SK-N-SH (cell line): ENCODE measurements at regions not wholly inside any gene's neighbourhood (a gene's known extent, or its start where the extent isn't known, plus 50 kb on each side); places are given as distances from the start of the nearest gene placed in this dataset.

Experiments
- CTCF ChIA-PET: fragments of 300-600, 350-600 bp; formaldehyde crosslinking; extraction: SDS; loops from one replicate; lab custom pipeline; 2021; lab: Yijun Ruan, JAX
- POLR2A ChIA-PET: fragments of 350-600 bp; sonication (Branson Sonifier 250); formaldehyde crosslinking; extraction: SDS; loops from one replicate; lab custom pipeline; 2020; ENCODE audit warnings: antibody characterized with exemption, inconsistent platforms; lab: Yijun Ruan, JAX
- DNase-seq: peaks from one replicate; pipeline ENCODE4 v3.0.0; 2012
- H2AFZ ChIP-seq: fragments of 200-600 bp; sonication (generic); 2 replicates; pipeline ENCODE4 v1.8.1; 2016; ENCODE audit warnings: antibody characterized with exemption, mild to moderate bottlenecking, low read depth
- H3F3A ChIP-seq: fragments of 200-600 bp; sonication (generic); replicated peaks from 2 replicates; pipeline ENCODE3; 2016; ENCODE audit warnings: antibody characterized with exemption, mild to moderate bottlenecking; ENCODE audit not compliant: insufficient read depth
- H3K27ac ChIP-seq, 2 experiments: fragments of 200-500 bp in 1 of 2; fragments of 200-600 bp in 1 of 2; sonication (Bioruptor generic) in 1 of 2; sonication (generic), shearing (Covaris generic) in 1 of 2; 2 replicates each; pipeline versions ENCODE4 v1.5.1 to v1.6.1; 2014 to 2016; ENCODE audit warnings: low read depth in 2 of 2, inconsistent platforms in 1 of 2, low read length in 1 of 2, mild to moderate bottlenecking in 1 of 2, mixed read lengths in 1 of 2
- H3K27me3 ChIP-seq: fragments of 200-600 bp; sonication (generic), shearing (Covaris generic); 2 replicates; pipeline ENCODE4 v1.6.1; 2016; ENCODE audit warnings: mixed run types; ENCODE audit not compliant: insufficient read depth
- H3K36me3 ChIP-seq, 2 experiments: fragments of 200-500 bp in 1 of 2; fragments of 200-600 bp in 1 of 2; sonication (Bioruptor generic) in 1 of 2; sonication (generic) in 1 of 2; replicated peaks in 1 of 2; 2 replicates each; pipeline versions ENCODE3 to v1.5.1; 2014 to 2016; ENCODE audit warnings: low read length in 1 of 2, mild to moderate bottlenecking in 1 of 2; ENCODE audit not compliant: insufficient read depth in 2 of 2, control insufficient read depth in 1 of 2
- H3K4me1 ChIP-seq, 2 experiments: fragments of 200-500 bp in 1 of 2; fragments of 200-600 bp in 1 of 2; sonication (Bioruptor generic) in 1 of 2; sonication (generic), shearing (Covaris generic) in 1 of 2; 2 replicates each; pipeline versions ENCODE4 v1.5.1 to v1.6.1; 2014 to 2016; ENCODE audit warnings: low read depth in 1 of 2, low read length in 1 of 2, mixed run types in 1 of 2; ENCODE audit not compliant: insufficient read depth in 2 of 2, control insufficient read depth in 1 of 2
- H3K4me2 ChIP-seq: fragments of 200-600 bp; sonication (generic), shearing (Covaris generic); 2 replicates; pipeline ENCODE4 v1.6.1; 2017; ENCODE audit warnings: mixed run types
- H3K4me3 ChIP-seq, 2 experiments: fragments of 200-500 bp in 1 of 2; fragments of 200-600 bp in 1 of 2; sonication (Bioruptor generic) in 1 of 2; sonication (generic), shearing (Covaris generic) in 1 of 2; 2 replicates each; pipeline versions ENCODE4 v1.5.1 to v1.8.1; 2014 to 2016; ENCODE audit warnings: low read depth in 2 of 2, inconsistent platforms in 1 of 2, low read length in 1 of 2, mild to moderate bottlenecking in 1 of 2, mixed read lengths in 1 of 2, moderate library complexity in 1 of 2
- H3K79me2 ChIP-seq: fragments of 200-600 bp; sonication (generic); 2 replicates; pipeline ENCODE4 v1.8.1; 2017; ENCODE audit warnings: mild to moderate bottlenecking; ENCODE audit not compliant: insufficient read depth
- H3K9ac ChIP-seq: fragments of 200-600 bp; sonication (generic); 2 replicates; pipeline ENCODE4 v1.6.1; 2017; ENCODE audit warnings: mixed run types
- H3K9me2 ChIP-seq: fragments of 200-600 bp; sonication (generic); 2 replicates; pipeline ENCODE4 v1.6.1; 2017; ENCODE audit warnings: mixed run types
- H3K9me3 ChIP-seq: fragments of 200-600 bp; sonication (generic); 2 replicates; pipeline ENCODE4 v1.6.1; 2017; ENCODE audit warnings: mixed run types, mild to moderate bottlenecking, moderate library complexity
- H4K20me1 ChIP-seq: fragments of 200-600 bp; sonication (generic); 2 replicates; pipeline ENCODE4 v1.6.1; 2017; ENCODE audit warnings: mild to moderate bottlenecking, mixed run types; ENCODE audit not compliant: insufficient read depth
- EP300 ChIP-seq, 2 experiments: IDR thresholded peaks; 2 replicates each; pipeline versions ENCODE4 v1.4.0 to v1.6.1; 2012; ENCODE audit warnings: borderline replicate concordance in 1 of 2, low read depth in 1 of 2, low read length in 1 of 2
- EZH2phosphoT487 ChIP-seq: fragments of 200-600 bp; sonication (generic); IDR thresholded peaks from 2 replicates; pipeline ENCODE4 v1.6.1; 2017; ENCODE audit warnings: low read depth, mixed run types, mild to moderate bottlenecking, antibody characterized with exemption, moderate library complexity, borderline replicate concordance
- FOSL2 ChIP-seq: IDR thresholded peaks from 2 replicates; pipeline ENCODE4 v1.4.0; 2012; ENCODE audit warnings: low read depth, mild to moderate bottlenecking, moderate library complexity, borderline replicate concordance
- FOXJ3 ChIP-seq: sonication (generic); formaldehyde crosslinking; IDR thresholded peaks from 2 replicates; pipeline ENCODE4 v1.5.1; 2020; ENCODE audit warnings: mild to moderate bottlenecking, missing genetic modification reagents
- FOXM1 ChIP-seq: IDR thresholded peaks from 2 replicates; pipeline ENCODE4 v1.4.0; 2012; ENCODE audit warnings: low read depth, mild to moderate bottlenecking
- GABPA ChIP-seq: IDR thresholded peaks from 2 replicates; pipeline ENCODE4 v1.4.0; 2012; ENCODE audit warnings: low read depth, mild to moderate bottlenecking
- IRF3 ChIP-seq: fragments of 150-350 bp; IDR thresholded peaks from 2 replicates; pipeline ENCODE4 v1.6.1; 2016; ENCODE audit warnings: mild to moderate bottlenecking, low read depth, low read length
- MAX ChIP-seq: IDR thresholded peaks from 2 replicates; pipeline ENCODE4 v1.4.0; 2012; ENCODE audit warnings: low read depth
- MEF2A ChIP-seq: IDR thresholded peaks from 2 replicates; pipeline ENCODE4 v1.4.0; 2012; ENCODE audit warnings: low read depth, borderline replicate concordance
- MXI1 ChIP-seq: IDR thresholded peaks from 2 replicates; pipeline ENCODE4 v1.6.1; 2012; ENCODE audit warnings: mild to moderate bottlenecking, low read depth, low read length, improper control_type of control experiment
- NFIC ChIP-seq: IDR thresholded peaks from 2 replicates; pipeline ENCODE4 v1.4.0; 2012; ENCODE audit warnings: borderline replicate concordance
- NRF1 ChIP-seq: IDR thresholded peaks from 2 replicates; pipeline ENCODE4 v1.6.1; 2012; ENCODE audit warnings: low read depth, mild to moderate bottlenecking, low read length
- POLR2AphosphoS5 ChIP-seq: IDR thresholded peaks from 2 replicates; pipeline ENCODE4 v1.6.1; 2012; ENCODE audit warnings: low read depth, low read length
- RAD21 ChIP-seq: IDR thresholded peaks from 2 replicates; pipeline ENCODE4 v1.6.1; 2012; ENCODE audit warnings: mild to moderate bottlenecking, low read length
- TCF12 ChIP-seq: IDR thresholded peaks from 2 replicates; pipeline ENCODE4 v1.4.0; 2012
- TEAD4 ChIP-seq: IDR thresholded peaks from 2 replicates; pipeline ENCODE4 v1.4.0; 2012; ENCODE audit warnings: mild to moderate bottlenecking, borderline replicate concordance; ENCODE audit not compliant: insufficient read depth
- USF1 ChIP-seq: IDR thresholded peaks from 2 replicates; pipeline ENCODE4 v1.4.0; 2012; ENCODE audit warnings: low read depth, borderline replicate concordance
- YY1 ChIP-seq: IDR thresholded peaks from 2 replicates; pipeline ENCODE4 v1.4.0; 2012; ENCODE audit warnings: low read depth, mild to moderate bottlenecking
- ZBTB33 ChIP-seq: IDR thresholded peaks from 2 replicates; pipeline ENCODE4 v1.4.0; 2012; ENCODE audit warnings: low read depth, borderline replicate concordance
- whole genome bisulfite sequencing: methylation state at CpG from one replicate; pipeline ENCODE4 v1.1.6; 2017; ENCODE audit warnings: low lambda C conversion rate; 5-methylcytosine and 5-hydroxymethylcytosine counted together

GRCh38 chr5:86970361-86970760 lies 297.3 kb upstream of the RASA1 start:
- Histone ChIP-seq H3K27ac (no peak overlapping the region), H3K36me3 (no peaks in the 10 kb centered on the region), H4K20me1 (no peaks in the 10 kb centered on the region), H3K9me2 (no peaks in the 10 kb centered on the region), H3K9me3 (no peaks in the 10 kb centered on the region), H3K9ac (no peak overlapping the region), H3K79me2 (no peaks in the 10 kb centered on the region), H3K27me3 (peaks cover 12% of the 10 kb centered on the region; the same call in 1 of the 2 replicates), H3F3A (no peaks in the 10 kb centered on the region), H2AFZ (no peak overlapping the region)
- DNase-seq = no peak
- POLR2A ChIA-PET = no interaction called here
- 54% methylated on average over 3 of the region's 3 CpGs for WGBS
- TF ChIP-seq GABPA (no peak), NFIC (no peak), MEF2A (no peak), USF1 (no peak), FOSL2 (no peak), MAX (no peak), POLR2AphosphoS5 (no peak), NRF1 (no peak), ZBTB33 (no peak), EZH2phosphoT487 (no peak), TEAD4 (no peak), MXI1 (no peak), RAD21 (no peak), FOXM1 (no peak), YY1 (no peak), TCF12 (no peak), EP300 (IDR thresholded peaks at IDR 0.05; ENCODE audit: borderline replicate concordance in 1 of 2, low read depth in 1 of 2, low read length in 1 of 2) (no peak), IRF3 (no peak), FOXJ3 (no peak)
- TF ChIP-seq, all 33 proteins: peak for 0
- Histone ChIP-seq H3K4me1 (0 out of 4 replicates have a peak, but pooled peaks cover 0 to 4% of the 10 kb centered on the region in 2 experiments), H3K4me2 (no peak overlapping the region), H3K4me3 (no peak overlapping the region)
- CTCF ChIA-PET = interaction anchor here (1.2 kb wide), 1 partner anchor 90 kb away, joined by 6 read pairs; no protein-coding TSS in a partner anchor
